Ovary (tissue), 7 donors: ENCODE measurements at regions not wholly inside any gene's neighbourhood (a gene's known extent, or its start where the extent isn't known, plus 50 kb on each side); places are given as distances from the start of the nearest gene placed in this dataset.

ENCODE experiments used
- DNase-seq, 5 donors: peaks; one replicate each; pipeline ENCODE4 v3.0.0-alpha.2; 2019 to 2020
- H3K27ac ChIP-seq, 2 donors: fragments of 200-600 bp; one replicate each; pipeline versions ENCODE4 v1.5.1 to v1.8.0; 2019 to 2022
- H3K27me3 ChIP-seq: fragments of 200-600 bp; one replicate; pipeline ENCODE4 v1.8.0; 2022
- H3K36me3 ChIP-seq: fragments of 200-600 bp; sonication (generic); one replicate; pipeline ENCODE4 v1.5.1; 2019
- H3K4me1 ChIP-seq: one replicate; pipeline ENCODE4 v1.8.1; 2013; ENCODE audit warnings: mild to moderate bottlenecking, moderate library complexity; ENCODE audit not compliant: insufficient read depth
- H3K4me3 ChIP-seq: fragments of 200-600 bp; sonication (generic); one replicate; pipeline ENCODE4 v1.5.1; 2017
- H3K9me3 ChIP-seq, 2 donors: fragments of 200-600 bp in 1 of 2; sonication (generic) in 1 of 2; one replicate each; pipeline versions ENCODE4 v1.5.1 to v1.8.1; 2013 to 2019; ENCODE audit warnings: mild to moderate bottlenecking in 1 of 2, moderate library complexity in 1 of 2
- CTCF ChIP-seq, 3 donors: fragments of 450-650 bp in 2 of 3; fragments of 200-600 bp in 1 of 3; IDR thresholded peaks; one replicate each; pipeline versions ENCODE4 v1.5.1 to v1.8.0; 2016 to 2022; ENCODE audit warnings: antibody characterized with exemption in 3 of 3, mild to moderate bottlenecking in 1 of 3
- EP300 ChIP-seq: sonication (generic); formaldehyde crosslinking; IDR thresholded peaks from one replicate; pipeline ENCODE4 v1.6.1; 2017; ENCODE audit warnings: antibody characterized with exemption
- POLR2A ChIP-seq: fragments of 450-650 bp; IDR thresholded peaks from one replicate; pipeline ENCODE4 v1.6.1; 2017; ENCODE audit warnings: antibody characterized with exemption, mild to moderate bottlenecking, moderate library complexity
- WGBS, 3 donors: extraction: QIAGEN DNeasy Blood & Tissue Kit in 1 of 3; methylation state at CpG; one replicate each; pipeline versions ENCODE4 v1.1.5 to v1.1.7; 2013 to 2017; 5-methylcytosine and 5-hydroxymethylcytosine counted together
- intact Hi-C, 4 donors: fragments of 100-400 bp; cut with DNase I; formaldehyde crosslinking; loops; one replicate each; pipeline versions ENCODE4 v1.11.0 to v1.15.1; 2022 to 2023
- donor health status: DM: no; HTN: no; CAD: no; lungs with moderate emphysema.
- donor health status: DM: no; HTN: no; CAD: no.
- donor health status: Bipolar disorder and iron deficiency.
- donor health status: DM: no; HTN: no; CAD: no.
- donor health status: DM: yes; HTN: yes; CAD: no.

GRCh38 chr5:105460721-105461120 lies 1898.1 kb upstream of the NUDT12 start:
- Histone ChIP-seq H3K4me3 (no peak overlapping the region), H3K27me3 (no peaks in the 10 kb centered on the region), H3K9me3 (peaks cover 0 to 3% of the 10 kb centered on the region in 2 donors), H3K36me3 (no peaks in the 10 kb centered on the region), H3K27ac (no peak overlapping the region), H3K4me1 (no peaks in the 10 kb centered on the region)
- intact Hi-C loops: no loop called here
- DNase-seq: no peak
- TF ChIP-seq POLR2A: no peak
- TF ChIP-seq CTCF (IDR thresholded peaks at IDR 0.05): no peak
- TF ChIP-seq EP300: no peak
- 92 to 96% (median 96%) methylated on average over 4 of the region's 4 CpGs for WGBS, 3 donors

GRCh38 chr5:105453216-105453807 lies 1890.7 kb upstream of the NUDT12 start:
- WGBS, 3 donors: 36 to 59% (median 40%) methylated on average over 3 of the region's 3 CpGs
- H3K4me3 ChIP-seq: no peak overlapping the region
- intact Hi-C loops: no loop called here
- TF ChIP-seq EP300 (no peak), POLR2A (no peak), CTCF (IDR thresholded peaks at IDR 0.05) (no peak)
- H3K36me3 ChIP-seq: no peaks in the 10 kb centered on the region
- H3K27ac ChIP-seq: no peak overlapping the region
- H3K4me1 ChIP-seq: no peaks in the 10 kb centered on the region
- H3K9me3 ChIP-seq: no peaks in the 10 kb centered on the region
- DNase-seq: no peak
- no peaks in the 10 kb centered on the region for H3K27me3 ChIP-seq

GRCh38 chr5:105448271-105448670 lies 1885.7 kb upstream of the NUDT12 start:
- Histone ChIP-seq H3K4me3 (no peak overlapping the region), H3K27ac (no peak overlapping the region), H3K9me3 (no peaks in the 10 kb centered on the region), H3K27me3 (no peaks in the 10 kb centered on the region), H3K4me1 (no peaks in the 10 kb centered on the region), H3K36me3 (no peaks in the 10 kb centered on the region)
- no peak for DNase-seq
- TF ChIP-seq POLR2A (no peak), CTCF (IDR thresholded peaks at IDR 0.05) (no peak), EP300 (no peak)
- intact Hi-C loops: no loop called here
- WGBS, 3 donors: 55 to 64% (median 57%) methylated on average over 3 of the region's 3 CpGs

GRCh38 chr5:105430516-105430915 lies 1867.9 kb upstream of the NUDT12 start:
- TF ChIP-seq POLR2A: no peak
- no peak for TF ChIP-seq CTCF (IDR thresholded peaks at IDR 0.05)
- no peak for TF ChIP-seq EP300
- no peaks in the 10 kb centered on the region for H3K27me3 ChIP-seq
- no peak for DNase-seq
- H3K36me3 ChIP-seq: no peaks in the 10 kb centered on the region
- H3K4me3 ChIP-seq: no peak overlapping the region
- intact Hi-C loops: no loop called here
- H3K9me3 ChIP-seq: no peaks in the 10 kb centered on the region
- H3K4me1 ChIP-seq: no peaks in the 10 kb centered on the region
- 45 to 51% (median 50%) methylated on average over 2 of the region's 2 CpGs for WGBS, 3 donors
- no peak overlapping the region for H3K27ac ChIP-seq
